Retinal pigment epithelial cell (primary cell): ENCODE measurements at regions not wholly inside any gene's neighbourhood (a gene's known extent, or its start where the extent isn't known, plus 50 kb on each side); places are given as distances from the start of the nearest gene placed in this dataset.

Source experiments
- DNase-seq: peaks from one replicate; pipeline ENCODE4 v3.0.0-alpha.2; 2010; ENCODE audit warnings: low read depth
- H3K4me3 ChIP-seq: 2 replicates; pipeline ENCODE4 v1.5.1; 2011; ENCODE audit warnings: mild to moderate bottlenecking, low read length, control low read depth, moderate library complexity
- CTCF ChIP-seq: conservative IDR thresholded peaks from 2 replicates; pipeline ENCODE4 v1.5.1; 2011; ENCODE audit warnings: low read depth, low read length, control low read depth, inconsistent platforms

GRCh38 chr11:103705642-103706041 is 330.8 kb upstream of the DDI1 start:
- no peak overlapping the region for H3K4me3 ChIP-seq
- no peak for DNase-seq
- TF ChIP-seq CTCF, result no peak

- no peak overlapping the region for H3K4me3 ChIP-seq
- TF ChIP-seq CTCF, result no peak
- no peak for DNase-seq
Measured at GRCh38 chr11:103709371-103709770, 327.1 kb upstream of the DDI1 start.

GRCh38 chr11:103714246-103714645 is 322.2 kb upstream of the DDI1 start:
- no peak overlapping the region for H3K4me3 ChIP-seq
- DNase-seq, result no peak
- TF ChIP-seq CTCF, result no peak

- no peak for DNase-seq
- H3K4me3 ChIP-seq, result no peak overlapping the region
- no peak for TF ChIP-seq CTCF
Measured at GRCh38 chr11:103716363-103716762, 320.1 kb upstream of the DDI1 start.

GRCh38 chr11:103727262-103727661 is 309.2 kb upstream of the DDI1 start:
- no peak overlapping the region for H3K4me3 ChIP-seq
- DNase-seq, result no peak
- TF ChIP-seq CTCF, result no peak

- DNase-seq, result no peak
- no peak overlapping the region for H3K4me3 ChIP-seq
- TF ChIP-seq CTCF, result no peak
Measured at GRCh38 chr11:103729617-103730016, 306.8 kb upstream of the DDI1 start.

- H3K4me3 ChIP-seq, result no peak overlapping the region
- TF ChIP-seq CTCF, result no peak
- DNase-seq, result no peak
Measured at GRCh38 chr11:103730131-103730940, 306.1 kb upstream of the DDI1 start.
